Hematopoietic multipotent progenitor cell (in vitro differentiated cells): ENCODE measurements at regions not wholly inside any gene's neighbourhood (a gene's known extent, or its start where the extent isn't known, plus 50 kb on each side); places are given as distances from the start of the nearest gene placed in this dataset.
"Not testable (repeated sequence)": the region's sequence is repeated elsewhere in the genome, so short reads cannot be mapped to it uniquely, and the experiment has no call there.

Experiments
- DNase-seq, 3 donors: peaks; one replicate each; pipeline ENCODE4 v3.0.0-alpha.2; 2011 to 2015; ENCODE audit warnings: low read depth in 2 of 3, low spot score in 2 of 3

DNA sequence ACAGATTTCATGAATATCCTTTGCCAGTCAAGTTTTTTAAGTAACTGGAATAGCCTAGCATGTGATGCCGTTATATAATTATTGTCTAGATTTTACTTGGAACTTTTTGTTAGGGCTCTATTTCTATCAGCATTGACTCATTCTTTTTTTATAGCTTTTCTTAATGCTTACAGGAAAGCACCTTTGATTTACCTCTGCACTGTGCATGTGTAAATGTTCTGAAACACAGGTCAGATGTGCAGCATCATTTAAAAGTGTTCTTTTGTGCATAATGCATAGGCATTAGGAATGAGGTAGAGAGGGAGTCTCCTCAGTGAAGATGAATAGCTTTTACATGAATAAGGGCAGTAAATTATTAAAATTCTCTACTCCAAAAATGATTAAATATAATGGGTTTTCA, 669.3 kb upstream of the MBL2 start:
- no peak for DNase-seq

DNA sequence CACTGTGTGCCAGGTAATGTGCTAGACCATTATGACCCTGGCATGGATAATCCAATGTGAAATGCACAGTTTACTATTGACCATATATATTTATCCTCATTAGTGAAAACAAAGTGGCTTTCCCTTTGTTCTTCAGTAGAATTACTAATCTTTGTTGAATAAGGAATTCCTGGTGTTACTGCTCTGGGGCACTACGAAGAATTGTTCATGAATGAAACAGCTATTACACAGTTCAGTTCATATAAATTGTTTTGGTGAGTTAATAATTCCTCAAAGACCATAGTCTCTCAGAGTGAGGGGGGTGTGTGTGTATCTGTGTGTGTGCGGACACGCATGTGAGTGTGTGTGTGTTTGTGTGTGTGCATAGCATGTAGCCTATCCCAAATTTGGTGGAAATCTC, 668.0 kb upstream of the MBL2 start:
- DNase-seq = no peak

GRCh38 chr10:53439075-53439474, 666.5 kb upstream of the MBL2 start:
- DNase-seq = not testable (repeated sequence)

- DNase-seq = no peak
These were observed 661.8 kb upstream of the MBL2 start for GRCh38 chr10:53434413-53434812.

DNA sequence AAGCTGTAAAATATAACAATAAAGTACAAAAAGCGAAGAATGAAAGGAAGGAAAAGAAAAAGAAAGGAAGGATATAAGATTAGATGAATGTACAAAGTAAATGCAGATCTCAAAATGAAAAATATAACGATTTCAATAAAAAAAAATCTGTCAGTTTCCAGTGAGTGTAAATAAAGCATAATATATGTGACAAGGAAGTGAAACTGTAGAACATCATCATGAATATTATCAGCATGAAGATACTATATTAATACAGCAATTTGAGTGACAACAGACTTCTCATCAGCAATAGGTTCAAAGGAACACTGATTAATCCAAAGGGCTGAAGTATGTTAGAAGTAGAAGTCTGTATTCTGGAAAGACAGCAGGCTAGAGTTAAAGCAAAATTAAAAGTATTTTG, 659.5 kb upstream of the MBL2 start:
- no peak for DNase-seq

DNA sequence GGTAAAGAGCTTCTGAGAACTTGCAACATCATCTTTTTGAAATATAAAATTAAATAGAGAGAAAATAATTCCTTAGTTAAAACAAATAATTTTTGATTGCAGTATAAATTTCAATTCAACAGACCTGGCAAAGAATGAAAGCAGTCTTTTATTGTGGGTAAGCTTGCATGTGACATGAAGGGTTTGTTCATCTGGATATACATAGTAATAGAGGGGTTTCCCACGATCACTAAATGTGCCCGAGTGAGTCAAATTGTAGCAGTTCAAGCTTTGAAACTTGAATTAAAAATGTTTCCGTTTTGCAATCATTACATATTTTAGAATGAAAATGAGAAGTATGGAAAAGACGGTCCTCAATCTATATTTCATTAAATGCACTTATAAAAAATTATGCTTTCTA, 658.4 kb upstream of the MBL2 start:
- no peak for DNase-seq

DNA sequence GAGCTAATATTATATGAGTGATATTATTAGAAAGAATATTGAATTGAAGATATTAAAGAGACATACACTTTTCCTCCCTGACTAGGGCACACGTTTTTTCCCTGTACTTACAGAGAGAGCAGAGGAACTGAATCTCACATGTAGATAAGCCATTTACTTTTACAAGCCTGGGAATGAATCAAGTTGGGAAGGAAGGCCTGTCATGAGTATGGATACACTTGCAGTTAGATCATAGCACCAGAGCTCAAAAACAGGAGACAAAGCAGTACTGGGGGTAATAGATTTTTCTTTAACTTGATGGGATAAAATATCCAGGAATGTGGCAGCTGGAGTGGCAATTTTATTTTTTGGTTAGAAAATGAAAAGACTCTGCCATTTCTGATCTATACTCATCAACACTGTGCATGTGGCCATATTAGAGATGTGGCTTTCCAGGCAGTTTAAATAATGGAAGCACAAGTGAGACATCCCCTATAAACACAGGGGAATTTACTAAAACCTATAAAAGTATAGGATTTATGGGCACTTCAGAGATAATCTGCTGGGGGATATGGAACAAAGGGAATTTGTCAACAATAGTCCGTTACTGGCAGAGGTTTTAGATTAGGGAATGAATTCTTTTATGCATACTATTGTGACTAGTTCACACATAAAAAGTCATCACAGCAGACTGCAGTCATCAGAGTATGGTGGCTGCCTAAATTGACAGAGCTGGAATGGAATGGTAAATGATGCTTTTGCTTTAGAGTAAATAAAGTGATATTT, 657.7 kb upstream of the MBL2 start:
- DNase-seq = no peak

DNA sequence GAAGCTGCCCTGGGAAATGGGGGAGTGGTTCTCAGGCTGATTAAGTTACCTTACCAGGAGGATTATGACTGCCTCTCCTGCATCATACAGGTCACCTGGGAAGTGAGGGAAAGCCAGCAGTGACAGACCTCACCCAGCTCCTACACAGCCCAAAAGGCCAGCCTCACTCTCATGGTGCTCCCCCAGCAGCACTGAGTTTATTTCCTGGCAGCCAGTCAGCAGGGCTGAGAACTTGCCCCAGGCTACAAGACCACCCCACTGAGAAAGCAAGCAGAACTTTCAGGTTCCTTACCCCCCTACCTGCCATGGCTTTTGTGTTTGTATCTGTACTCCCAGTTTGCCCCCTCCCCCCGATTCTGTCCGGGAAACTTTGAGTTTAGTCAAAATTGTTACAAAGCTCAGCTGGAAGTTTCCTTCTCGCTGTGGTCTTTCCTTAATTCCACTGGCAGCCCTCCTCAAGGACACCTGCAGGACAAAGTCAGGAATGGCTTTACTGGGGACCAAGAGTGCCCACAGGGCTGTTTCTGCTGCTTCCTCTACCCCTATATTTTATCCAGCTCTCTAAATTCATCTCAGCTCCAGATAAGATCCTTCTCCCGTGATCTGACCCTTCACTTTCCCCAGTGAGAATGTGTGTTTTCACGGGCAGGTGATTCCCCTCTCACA, 649.8 kb upstream of the MBL2 start:
- DNase-seq = no peak

GRCh38 chr10:53412651-53413050, 640.1 kb upstream of the MBL2 start:
- no peak for DNase-seq

DNA sequence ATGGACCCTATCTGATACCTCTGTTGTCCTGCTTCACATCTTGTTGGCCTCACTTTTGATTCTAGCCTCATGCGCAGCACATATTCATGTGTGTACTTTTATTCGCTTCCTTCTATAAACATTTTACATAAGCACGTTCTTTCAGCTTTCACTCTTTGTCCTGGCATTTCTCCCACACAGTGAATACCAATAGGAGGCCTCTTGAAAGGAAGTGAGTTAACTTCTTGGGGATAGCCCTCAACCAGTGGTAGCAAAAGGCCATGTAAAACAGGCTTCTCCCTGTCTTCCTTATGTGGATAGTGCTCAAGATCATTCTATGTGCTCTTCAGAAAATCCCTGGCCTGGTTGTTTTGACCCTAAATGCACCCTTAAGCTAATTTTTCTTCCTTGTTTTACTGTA, 633.9 kb upstream of the MBL2 start:
- DNase-seq = no peak

DNA sequence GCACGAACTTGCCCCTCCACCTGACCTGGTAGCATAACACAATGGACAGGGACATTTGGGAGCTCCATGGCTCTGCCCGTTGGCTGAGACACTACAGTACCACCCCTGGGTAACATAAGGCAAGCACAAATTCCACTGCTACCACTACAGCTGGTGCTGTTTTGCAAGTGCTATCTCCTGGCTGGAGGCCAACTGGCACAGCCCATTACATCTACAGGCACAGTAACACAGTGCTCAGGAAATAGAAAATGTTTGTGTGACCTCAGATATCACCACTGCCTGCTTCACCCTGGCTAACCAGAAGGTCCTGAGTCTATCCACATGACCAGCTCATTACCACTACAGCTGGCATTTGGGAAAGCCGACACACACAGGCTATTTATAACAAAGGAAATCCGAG, 631.1 kb upstream of the MBL2 start:
- peak in 2 of 3 donors; percentile 41 to 74 for DNase-seq

DNA sequence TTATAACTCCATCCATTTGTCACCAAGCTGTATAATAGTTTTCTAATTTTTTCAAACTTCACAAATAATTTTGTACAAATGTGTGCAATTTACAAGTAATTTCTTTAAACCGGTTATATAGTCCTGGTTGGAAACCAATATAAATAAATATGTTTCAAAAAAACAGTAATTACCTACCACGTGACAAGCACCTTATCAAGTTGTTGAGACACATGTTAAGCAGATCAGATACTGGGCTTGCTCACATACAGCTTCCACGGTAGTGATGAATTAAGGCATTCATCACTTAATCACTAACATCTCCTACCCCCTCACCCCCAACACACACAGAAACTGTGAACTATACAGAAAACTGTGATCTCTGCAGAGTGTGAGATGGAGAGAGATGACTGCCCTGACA, 630.0 kb upstream of the MBL2 start:
- no peak for DNase-seq

DNA sequence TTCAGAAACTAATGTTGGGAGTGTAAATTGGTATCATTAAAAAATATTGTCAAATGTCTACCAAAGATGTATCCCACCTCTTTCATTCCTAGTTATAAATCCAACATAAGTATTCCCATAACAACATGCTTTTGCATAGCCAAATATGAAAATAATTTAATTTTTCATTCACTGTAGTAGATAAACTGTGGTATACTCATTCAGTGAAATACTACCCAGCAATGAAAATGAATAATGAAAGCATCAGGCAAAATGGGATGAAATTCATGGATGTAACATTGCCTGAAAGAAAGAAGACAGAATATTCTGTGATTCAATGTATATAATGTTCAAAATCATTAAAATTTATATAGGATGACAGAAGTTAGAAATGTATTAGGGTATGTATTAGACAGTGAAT, 629.0 kb upstream of the MBL2 start:
- no peak for DNase-seq

DNA sequence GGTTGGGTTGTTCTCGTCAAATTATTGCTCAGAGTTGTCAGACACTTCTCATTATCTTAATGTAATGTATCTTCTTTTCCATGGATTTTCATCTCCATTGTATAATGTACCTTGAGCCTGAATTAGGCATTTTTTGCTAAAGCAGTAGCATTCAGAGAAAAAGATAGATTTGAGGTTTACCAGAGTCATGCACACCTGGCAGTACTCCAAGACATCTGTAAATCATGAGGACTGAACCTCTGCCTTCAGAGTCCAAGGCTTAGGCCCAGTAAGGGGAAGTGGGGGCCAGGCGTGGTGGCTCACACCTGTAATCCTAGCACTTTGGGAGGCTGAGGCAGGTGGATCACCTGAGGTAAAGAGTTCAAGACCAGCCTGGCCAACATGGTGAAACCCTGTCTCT, 624.3 kb upstream of the MBL2 start:
- peak in 1 of 3 donors; percentile 60 for DNase-seq

GRCh38 chr10:53395449-53395848, 622.9 kb upstream of the MBL2 start:
- DNase-seq = no peak

- no peak for DNase-seq
These were observed 615.0 kb upstream of the MBL2 start for GRCh38 chr10:53387562-53387961.

- no peak for DNase-seq
These were observed 610.0 kb upstream of the MBL2 start for GRCh38 chr10:53382543-53382942.

GRCh38 chr10:53379956-53380355, 607.4 kb upstream of the MBL2 start:
- no peak for DNase-seq

DNA sequence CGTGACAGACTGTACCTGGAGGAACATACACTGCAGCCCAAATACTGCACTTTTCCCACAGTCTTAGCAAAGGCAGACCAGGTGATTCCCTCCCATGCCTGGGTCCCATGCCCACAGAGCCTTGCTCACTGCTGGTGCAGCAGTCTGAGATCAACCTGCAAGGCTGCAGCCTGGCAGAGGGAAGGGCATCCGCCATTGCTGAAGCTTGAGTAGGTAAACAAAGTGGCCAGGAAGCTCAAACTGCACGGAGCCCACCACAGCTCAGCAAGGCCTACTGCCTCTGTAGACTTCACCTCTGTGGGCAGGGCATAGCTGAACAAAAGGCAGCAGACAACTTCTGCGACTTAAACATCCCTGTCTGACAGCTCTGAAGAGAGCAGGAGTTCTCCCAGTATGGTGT, 597.8 kb upstream of the MBL2 start:
- DNase-seq = no peak

- DNase-seq = no peak
These were observed 589.4 kb upstream of the MBL2 start for GRCh38 chr10:53361936-53362335.

DNA sequence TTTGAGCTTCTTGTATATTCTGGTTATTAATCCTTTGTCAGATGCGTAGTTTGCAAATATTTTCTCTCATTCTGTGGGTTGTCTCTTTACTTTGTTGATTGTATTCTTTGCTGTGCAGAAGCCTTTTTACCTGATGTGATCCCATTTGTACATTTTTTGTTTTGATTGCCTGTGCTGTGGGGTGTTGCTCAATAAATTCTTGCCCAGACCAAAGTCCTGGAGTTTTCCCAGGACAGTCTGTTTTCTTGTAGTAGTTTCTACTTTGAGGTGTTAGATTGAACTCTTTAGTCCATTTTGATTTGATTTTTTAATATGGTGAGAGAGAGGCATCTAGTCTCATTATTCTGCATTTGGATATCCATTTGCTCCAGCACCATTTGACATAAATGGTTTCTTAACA, 588.7 kb upstream of the MBL2 start:
- DNase-seq = no peak

DNA sequence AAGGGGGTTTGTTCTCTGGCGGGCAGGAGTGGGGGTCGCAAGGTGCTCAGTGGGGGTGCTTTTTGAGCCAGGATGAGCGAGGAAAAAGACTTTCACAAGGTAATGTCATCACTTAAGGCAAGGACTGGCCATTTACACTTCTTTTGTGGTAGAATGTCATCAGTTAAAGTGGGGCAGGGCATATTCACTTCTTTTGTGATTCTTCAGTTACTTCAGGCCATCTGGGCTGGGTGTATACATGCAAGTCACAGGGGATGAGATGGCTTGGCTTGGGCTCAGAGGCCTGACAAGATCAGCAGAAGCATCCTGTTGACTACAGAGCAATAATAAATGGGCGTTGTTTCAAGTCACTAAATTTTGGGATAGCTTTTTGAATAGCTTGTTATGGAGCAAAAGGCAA, 586.4 kb upstream of the MBL2 start:
- DNase-seq = not testable (repeated sequence)

DNA sequence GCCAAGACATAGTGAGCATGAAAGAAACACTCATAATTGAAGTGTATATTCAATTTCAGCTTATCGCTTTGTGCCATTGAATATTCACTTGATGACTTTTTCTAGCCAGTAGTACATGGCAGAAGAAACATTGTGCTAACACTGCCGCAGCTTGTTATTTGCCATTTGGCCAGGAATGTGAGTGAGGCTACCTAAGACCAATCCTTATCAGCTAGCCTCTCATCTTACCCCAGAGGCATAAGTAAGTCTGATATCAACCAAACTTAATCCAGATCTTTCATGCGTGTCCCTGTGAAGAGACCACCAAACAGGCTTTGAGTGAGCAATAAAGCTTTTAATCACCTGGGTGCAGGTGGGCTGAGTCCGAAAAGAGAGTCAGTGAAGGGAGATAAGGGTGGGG, 586.0 kb upstream of the MBL2 start:
- DNase-seq = no peak
